BLaER1 treated with 17β-estradiol and CSF1 and Interleukin-3, amounts not matched to agents 10 nM and 100 nM (cell line): ENCODE measurements at regions not wholly inside any gene's neighbourhood (a gene's known extent, or its start where the extent isn't known, plus 50 kb on each side); places are given as distances from the start of the nearest gene placed in this dataset.
A peak's percentile ranks its signal among the peaks of the same experiment; 100 is the strongest.
"Not testable (repeated sequence)": the region's sequence is repeated elsewhere in the genome, so short reads cannot be mapped to it uniquely, and the experiment has no call there.

Source experiments
- H3K27ac ChIP-seq, 11 experiments: shearing (Covaris generic); formaldehyde crosslinking; 2 replicates each; pipeline ENCODE4 v1.8.1; 2022
- H3K27me3 ChIP-seq, 11 experiments: shearing (Covaris generic); formaldehyde crosslinking; 2 replicates each; pipeline ENCODE4 v1.8.1; 2022
- H3K36me3 ChIP-seq, 11 experiments: shearing (Covaris generic); formaldehyde crosslinking; 2 replicates each; pipeline ENCODE4 v1.8.1; 2022
- H3K4me1 ChIP-seq, 10 experiments: shearing (Covaris generic); formaldehyde crosslinking; 2 replicates each; pipeline ENCODE4 v1.8.1; 2022
- H3K4me2 ChIP-seq, 11 experiments: shearing (Covaris generic); formaldehyde crosslinking; 2 replicates each; pipeline ENCODE4 v1.8.1; 2022
- H3K4me3 ChIP-seq, 10 experiments: shearing (Covaris generic); formaldehyde crosslinking; 2 replicates each; pipeline ENCODE4 v1.8.1; 2022
- H3K9ac ChIP-seq, 11 experiments: shearing (Covaris generic); formaldehyde crosslinking; 2 replicates each; pipeline ENCODE4 v1.8.1; 2022
- H3K9me3 ChIP-seq, 11 experiments: shearing (Covaris generic); formaldehyde crosslinking; replicated peaks in 1 of 11; 2 replicates each; pipeline ENCODE4 v1.8.1; 2022
- H4K20me1 ChIP-seq, 11 experiments: shearing (Covaris generic); formaldehyde crosslinking; 2 replicates each; pipeline ENCODE4 v1.8.1; 2022
- Cebpa-rat ChIP-seq, 11 experiments: shearing (Covaris generic); IDR thresholded peaks; 2 replicates each; pipeline ENCODE4 v1.8.1; 2022

GRCh38 chr13:78047151-78047550, 128.5 kb upstream of the EDNRB start:
- no peak for TF ChIP-seq Cebpa-rat (IDR thresholded peaks at IDR 0.05)

GRCh38 chr13:78046331-78046730, 127.7 kb upstream of the EDNRB start:
- H3K27me3 ChIP-seq, result no peaks in the 10 kb centered on the region
- H3K9me3 ChIP-seq, result no peaks in the 10 kb centered on the region
- no peak overlapping the region for H3K27ac ChIP-seq
- peaks cover 0 to 8% (median 0%) of the 10 kb centered on the region in 10 experiments; a peak in 2 of 20 replicates for H3K4me1 ChIP-seq
- H3K36me3 ChIP-seq, result no peaks in the 10 kb centered on the region
- H4K20me1 ChIP-seq, result no peaks in the 10 kb centered on the region
- H3K4me3 ChIP-seq, result no peak overlapping the region
- TF ChIP-seq Cebpa-rat (IDR thresholded peaks at IDR 0.05), result no peak
- peak overlapping the region in 2 of 11 experiments; percentile 34 to 47; a peak in 3 of 22 replicates for H3K4me2 ChIP-seq
- H3K9ac ChIP-seq, result no peak overlapping the region

More at GRCh38 chr13:78047151-78047550, 128.5 kb upstream of the EDNRB start:
- no peaks in the 10 kb centered on the region for H3K9me3 ChIP-seq
- H3K4me1 ChIP-seq, result peaks cover 0 to 8% (median 0%) of the 10 kb centered on the region in 10 experiments; a peak in 2 of 20 replicates
- H3K4me3 ChIP-seq, result no peak overlapping the region
- no peak overlapping the region for H3K27ac ChIP-seq
- H3K9ac ChIP-seq, result no peak overlapping the region
- no peaks in the 10 kb centered on the region for H3K36me3 ChIP-seq
- no peaks in the 10 kb centered on the region for H3K27me3 ChIP-seq
- H4K20me1 ChIP-seq, result no peaks in the 10 kb centered on the region
- H3K4me2 ChIP-seq, result no peak overlapping the region

DNA sequence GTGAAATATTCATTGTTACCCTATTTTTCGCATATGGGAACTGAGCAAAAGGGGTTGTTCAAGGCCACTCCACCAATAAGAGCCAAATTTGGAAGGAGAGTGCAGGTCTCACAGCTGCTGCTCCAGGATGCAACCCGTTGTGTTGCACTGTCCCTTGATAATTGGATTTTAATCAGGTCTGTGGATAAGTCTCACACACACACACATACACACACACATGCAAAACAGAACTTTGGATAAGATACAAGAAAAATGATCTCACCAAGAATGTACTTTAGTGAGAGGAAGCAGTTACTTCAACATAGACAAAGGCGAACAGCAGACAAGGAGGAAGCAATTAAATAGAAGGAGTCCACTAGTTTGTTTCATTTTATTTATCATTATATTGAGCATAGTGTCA, 127.3 kb upstream of the EDNRB start:
- H3K27ac ChIP-seq, result no peak overlapping the region
- H3K9ac ChIP-seq, result no peak overlapping the region
- H3K9me3 ChIP-seq, result no peaks in the 10 kb centered on the region
- H3K4me1 ChIP-seq, result peaks cover 0 to 8% (median 0%) of the 10 kb centered on the region in 10 experiments; a peak in 2 of 20 replicates
- H3K4me3 ChIP-seq, result no peak overlapping the region
- H3K36me3 ChIP-seq, result no peaks in the 10 kb centered on the region
- H4K20me1 ChIP-seq, result no peaks in the 10 kb centered on the region
- peak overlapping the region in 2 of 11 experiments; percentile 34 to 47; a peak in 3 of 22 replicates for H3K4me2 ChIP-seq
- TF ChIP-seq Cebpa-rat (IDR thresholded peaks at IDR 0.05), result no peak
- no peaks in the 10 kb centered on the region for H3K27me3 ChIP-seq

DNA sequence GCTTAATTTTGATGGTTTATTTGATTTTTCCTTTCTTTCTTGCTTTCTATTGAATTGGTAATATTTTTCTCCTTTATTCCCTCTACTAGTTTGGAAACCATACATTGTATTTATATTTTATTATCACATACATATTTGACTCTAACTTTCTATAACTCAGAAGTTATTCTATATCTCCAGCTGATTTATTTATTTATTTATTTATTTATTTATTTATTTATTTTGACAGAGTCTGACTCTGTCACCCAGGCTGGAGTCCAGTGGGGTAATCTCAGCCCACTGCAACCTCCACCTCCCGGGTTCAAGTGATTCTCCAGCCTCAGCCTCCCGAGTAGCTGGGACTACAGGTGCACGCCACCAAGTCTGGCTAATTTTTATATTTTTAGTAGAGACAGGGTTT, 122.7 kb upstream of the EDNRB start:
- not testable (repeated sequence) for H3K9me3 ChIP-seq, H3K36me3 ChIP-seq, H4K20me1 ChIP-seq, H3K4me1 ChIP-seq, H3K4me2 ChIP-seq, H3K27ac ChIP-seq, H3K4me3 ChIP-seq, H3K9ac ChIP-seq, H3K27me3 ChIP-seq

DNA sequence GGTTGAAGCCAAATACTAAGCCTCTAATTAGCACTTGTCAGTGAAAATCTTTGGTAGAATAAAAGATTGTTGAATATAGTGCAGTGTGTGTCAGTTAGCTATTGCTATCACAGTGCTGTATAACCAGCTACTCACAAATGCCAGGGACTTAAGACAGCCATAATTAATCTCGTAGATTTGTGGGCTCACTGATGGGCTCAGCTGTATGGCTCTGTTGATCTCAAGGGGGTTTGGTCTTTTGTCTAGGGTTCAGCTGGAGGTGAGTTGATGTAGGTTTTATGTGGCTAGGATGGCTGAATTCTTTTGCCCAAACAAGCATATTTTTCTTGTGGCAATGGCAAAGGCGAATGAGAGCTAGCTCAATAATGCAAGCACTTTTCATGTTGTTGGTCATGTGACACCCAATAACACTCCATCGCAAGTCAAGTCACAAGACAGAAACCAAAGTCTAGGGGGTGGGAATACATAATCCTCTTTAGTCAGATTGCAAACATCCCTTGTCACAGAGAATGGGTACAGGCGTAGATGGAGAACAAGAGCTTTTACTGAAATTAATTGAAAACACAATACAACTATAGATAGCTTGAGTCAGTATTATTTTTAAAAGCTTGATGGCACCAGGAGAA, 121.7 kb upstream of the EDNRB start:
- Histone ChIP-seq H3K27ac (no peak overlapping the region), H3K9me3 (no peaks in the 10 kb centered on the region), H3K4me2 (no peak overlapping the region), H3K4me3 (no peak overlapping the region), H3K27me3 (no peaks in the 10 kb centered on the region), H3K9ac (no peak overlapping the region), H3K4me1 (no peaks in the 10 kb centered on the region), H3K36me3 (no peaks in the 10 kb centered on the region), H4K20me1 (no peaks in the 10 kb centered on the region)
- TF ChIP-seq Cebpa-rat (IDR thresholded peaks at IDR 0.05), result no peak

- TF ChIP-seq Cebpa-rat (IDR thresholded peaks at IDR 0.05), result no peak
- no peak overlapping the region for H3K4me3 ChIP-seq
- H3K4me2 ChIP-seq, result no peak overlapping the region
- peaks cover 0 to 13% (median 8%) of the 10 kb centered on the region in 10 experiments; a peak in 16 of 20 replicates for H3K4me1 ChIP-seq
- H3K36me3 ChIP-seq, result no peaks in the 10 kb centered on the region
- no peaks in the 10 kb centered on the region for H3K27me3 ChIP-seq
- H3K9me3 ChIP-seq, result no peaks in the 10 kb centered on the region
- H4K20me1 ChIP-seq, result no peaks in the 10 kb centered on the region
- no peak overlapping the region for H3K27ac ChIP-seq
- H3K9ac ChIP-seq, result no peak overlapping the region
Observed at GRCh38 chr13:78036841-78037240, 118.2 kb upstream of the EDNRB start.

DNA sequence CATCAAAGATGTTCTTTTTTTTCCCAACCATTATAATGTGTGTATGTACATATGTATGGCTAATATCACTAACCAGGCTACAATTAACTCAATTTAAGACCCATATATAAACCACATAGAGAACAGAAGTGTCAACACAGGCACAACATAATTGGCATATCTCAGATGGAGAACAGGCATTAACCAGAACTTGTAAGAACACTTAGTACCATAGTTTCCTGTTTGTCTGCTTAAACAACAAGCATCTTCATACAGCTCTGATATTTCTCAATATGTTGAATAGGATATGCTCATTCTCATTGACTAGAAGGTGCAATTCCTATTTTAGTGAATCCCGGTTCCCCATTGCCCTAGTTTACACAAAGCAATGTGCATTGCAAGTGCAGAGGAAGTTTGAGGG, 116.9 kb upstream of the EDNRB start:
- Histone ChIP-seq H3K36me3 (no peaks in the 10 kb centered on the region), H3K9me3 (no peaks in the 10 kb centered on the region), H3K27ac (no peak overlapping the region), H3K4me2 (no peak overlapping the region), H3K4me1 (peaks cover 0 to 19% (median 13%) of the 10 kb centered on the region in 10 experiments; a peak in 16 of 20 replicates), H3K4me3 (no peak overlapping the region), H3K27me3 (no peaks in the 10 kb centered on the region), H4K20me1 (no peaks in the 10 kb centered on the region), H3K9ac (no peak overlapping the region)
- no peak for TF ChIP-seq Cebpa-rat (IDR thresholded peaks at IDR 0.05)

DNA sequence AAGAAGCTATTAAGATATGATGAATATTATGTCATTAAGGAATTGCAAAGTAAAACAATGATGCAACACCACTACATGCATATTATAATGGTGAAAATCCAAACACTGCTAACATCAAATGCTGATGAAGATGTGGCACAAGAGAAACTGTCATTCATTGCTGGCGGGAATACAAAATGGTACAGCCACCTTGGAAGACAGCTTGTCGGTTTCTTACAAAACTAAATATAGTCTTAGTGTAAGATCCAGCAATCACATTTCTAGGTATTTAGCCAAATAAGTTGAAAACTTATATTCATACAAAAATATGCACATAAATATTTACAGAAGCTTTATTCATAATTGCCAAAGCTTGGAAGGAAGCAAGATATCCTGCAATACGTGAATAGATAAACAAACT, 114.9 kb upstream of the EDNRB start:
- no peak for TF ChIP-seq Cebpa-rat (IDR thresholded peaks at IDR 0.05)
- Histone ChIP-seq H4K20me1 (no peaks in the 10 kb centered on the region), H3K36me3 (no peaks in the 10 kb centered on the region), H3K27ac (no peak overlapping the region), H3K4me3 (no peak overlapping the region), H3K4me2 (no peak overlapping the region), H3K4me1 (peaks cover 0 to 19% (median 13%) of the 10 kb centered on the region in 10 experiments; a peak in 16 of 20 replicates), H3K9me3 (0 out of 22 replicates have a peak, but pooled peaks cover 0 to 8% (median 0%) of the 10 kb centered on the region in 11 experiments), H3K27me3 (no peaks in the 10 kb centered on the region), H3K9ac (no peak overlapping the region)

- no peak for TF ChIP-seq Cebpa-rat (IDR thresholded peaks at IDR 0.05)
- no peak overlapping the region for H3K4me3 ChIP-seq
Observed at GRCh38 chr13:78032132-78032531, 113.5 kb upstream of the EDNRB start.

DNA sequence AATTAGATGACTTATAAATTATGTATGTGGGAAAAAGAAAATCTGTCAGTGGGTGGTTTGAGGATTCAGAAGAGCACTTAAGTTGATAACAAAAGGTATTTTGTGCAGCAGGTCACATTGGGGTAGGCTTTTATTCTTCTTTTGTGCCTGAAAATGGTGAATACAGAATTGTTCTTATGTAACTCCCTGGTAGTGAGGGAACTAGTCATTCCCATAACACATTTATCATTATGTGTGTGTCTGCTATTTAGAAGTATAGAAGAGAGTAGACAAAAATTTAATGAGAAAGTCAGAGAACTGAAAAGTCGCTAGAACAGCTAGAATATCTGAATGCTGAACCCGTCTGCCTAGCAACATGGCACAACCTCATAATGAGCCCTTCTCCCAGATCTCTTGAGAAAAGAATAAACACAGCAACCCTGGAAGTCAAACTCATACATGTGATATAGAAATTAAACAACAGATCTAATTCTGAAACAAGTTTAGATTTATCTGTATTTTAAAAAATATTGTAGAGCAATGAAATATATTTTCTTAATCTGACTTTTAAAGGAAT, 111.8 kb upstream of the EDNRB start:
- Histone ChIP-seq H3K27ac (no peak overlapping the region), H3K4me2 (no peak overlapping the region), H3K4me3 (no peak overlapping the region), H4K20me1 (no peaks in the 10 kb centered on the region), H3K27me3 (no peaks in the 10 kb centered on the region), H3K4me1 (peaks cover 0 to 19% (median 13%) of the 10 kb centered on the region in 10 experiments; a peak in 16 of 20 replicates), H3K36me3 (no peaks in the 10 kb centered on the region), H3K9ac (no peak overlapping the region), H3K9me3 (0 out of 22 replicates have a peak, but pooled peaks cover 0 to 12% (median 0%) of the 10 kb centered on the region in 11 experiments)
- TF ChIP-seq Cebpa-rat (IDR thresholded peaks at IDR 0.05), result no peak

More at GRCh38 chr13:78032132-78032531, 113.5 kb upstream of the EDNRB start:
- Histone ChIP-seq H3K4me1 (peaks cover 0 to 19% (median 13%) of the 10 kb centered on the region in 10 experiments; a peak in 16 of 20 replicates), H3K9me3 (0 out of 22 replicates have a peak, but pooled peaks cover 0 to 9% (median 0%) of the 10 kb centered on the region in 11 experiments), H3K4me2 (peak overlapping the region in 10 of 11 experiments; percentile 3 to 59 (median 51); a peak in 18 of 22 replicates), H3K27me3 (no peaks in the 10 kb centered on the region), H3K27ac (no peak overlapping the region), H3K36me3 (no peaks in the 10 kb centered on the region), H4K20me1 (no peaks in the 10 kb centered on the region), H3K9ac (no peak overlapping the region)
